ENCODE measurements at regions not wholly inside any gene's neighbourhood (a gene's known extent, or its start where the extent isn't known, plus 50 kb on each side); places are given as distances from the start of the nearest gene placed in this dataset.

DNA sequence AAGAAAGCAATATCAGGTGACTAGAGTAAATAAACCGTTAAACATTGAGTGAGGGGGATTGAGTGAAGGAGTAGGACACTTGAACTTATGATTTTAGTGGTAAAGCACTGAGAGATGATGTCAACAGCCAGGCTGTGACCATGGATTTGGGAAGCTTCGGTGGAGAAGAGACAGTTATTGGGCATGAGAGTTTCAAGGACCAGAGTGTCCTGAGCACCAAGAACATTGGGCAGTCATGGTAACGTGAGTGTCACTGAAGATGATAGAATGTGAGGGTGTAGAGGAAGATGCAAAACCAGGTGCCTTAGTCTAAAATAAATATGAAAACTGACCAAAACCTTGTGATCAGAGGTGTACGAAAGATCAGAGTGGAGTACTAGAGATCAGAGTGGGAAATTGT lies 248.1 kb downstream of the ASXL3 start:
- no peak for TF ChIP-seq EZH2phosphoT487 (IDR thresholded peaks at IDR 0.05; ENCODE audit: insufficient read depth, low read depth)
- no peak for TF ChIP-seq EZH2 (IDR thresholded peaks at IDR 0.05; ENCODE audit: insufficient read depth, poor library complexity, severe bottlenecking)
